Colonic mucosa (tissue), 4 donors: ENCODE measurements at regions not wholly inside any gene's neighbourhood (a gene's known extent, or its start where the extent isn't known, plus 50 kb on each side); places are given as distances from the start of the nearest gene placed in this dataset.

Experiments
- DNase-seq: peaks from one replicate; pipeline ENCODE4 v3.0.0-alpha.2; 2020
- H3K27ac ChIP-seq: fragments of 200-600 bp; one replicate; pipeline ENCODE4 v1.8.0; 2021
- H3K27me3 ChIP-seq: fragments of 200-600 bp; one replicate; pipeline ENCODE4 v1.8.0; 2021
- H3K36me3 ChIP-seq: fragments of 200-600 bp; one replicate; pipeline ENCODE4 v1.8.0; 2021
- H3K4me1 ChIP-seq: fragments of 200-600 bp; one replicate; pipeline ENCODE4 v1.8.0; 2021; ENCODE audit warnings: mild to moderate bottlenecking
- H3K4me3 ChIP-seq: fragments of 200-600 bp; one replicate; pipeline ENCODE4 v1.8.0; 2021
- H3K9ac ChIP-seq, 2 donors: one replicate each; pipeline ENCODE4 v1.7.0; 2013; ENCODE audit warnings: control low read depth in 2 of 2, low read depth in 2 of 2, low read length in 2 of 2
- H3K9me3 ChIP-seq: fragments of 200-600 bp; one replicate; pipeline ENCODE4 v1.8.0; 2021
- CTCF ChIP-seq: fragments of 200-600 bp; IDR thresholded peaks from one replicate; pipeline ENCODE4 v1.8.0; 2022; ENCODE audit warnings: antibody characterized with exemption, mild to moderate bottlenecking
- intact Hi-C: fragments of 100-400 bp; cut with DNase I; formaldehyde crosslinking; loops from one replicate; pipeline ENCODE4 v1.14.1; 2022
- donor health status: healthy.
- donor health status: DM: no; HTN: no; CAD: no.
- donor health status: DM: no; HTN: no; CAD: no.

GRCh38 chr12:100698518-100698917 lies 96.1 kb upstream of the ANO4 start:
- H3K9ac ChIP-seq = no peak overlapping the region
- H3K9me3 ChIP-seq = no peaks in the 10 kb centered on the region
- no peak overlapping the region for H3K27ac ChIP-seq
- TF ChIP-seq CTCF = no peak
- no peaks in the 10 kb centered on the region for H3K36me3 ChIP-seq
- intact Hi-C loops = no loop called here
- no peaks in the 10 kb centered on the region for H3K4me1 ChIP-seq
- no peak for DNase-seq
- H3K4me3 ChIP-seq = no peak overlapping the region
- no peaks in the 10 kb centered on the region for H3K27me3 ChIP-seq

- H3K27me3 ChIP-seq = no peaks in the 10 kb centered on the region
- H3K4me1 ChIP-seq = no peaks in the 10 kb centered on the region
- no peak for DNase-seq
- no peaks in the 10 kb centered on the region for H3K9me3 ChIP-seq
- H3K4me3 ChIP-seq = no peak overlapping the region
- intact Hi-C loops = no loop called here
- no peak overlapping the region for H3K27ac ChIP-seq
- no peaks in the 10 kb centered on the region for H3K36me3 ChIP-seq
- no peak for TF ChIP-seq CTCF
- no peak overlapping the region for H3K9ac ChIP-seq
Measured at GRCh38 chr12:100699209-100699608, 95.4 kb upstream of the ANO4 start.

GRCh38 chr12:100703337-100703736 lies 91.2 kb upstream of the ANO4 start:
- DNase-seq = no peak
- Histone ChIP-seq H3K27ac (no peak overlapping the region), H3K9ac (no peak overlapping the region), H3K4me3 (no peak overlapping the region), H3K36me3 (no peaks in the 10 kb centered on the region), H3K9me3 (no peaks in the 10 kb centered on the region), H3K27me3 (no peaks in the 10 kb centered on the region), H3K4me1 (no peaks in the 10 kb centered on the region)
- TF ChIP-seq CTCF = no peak
- intact Hi-C loops = no loop called here

- Histone ChIP-seq H3K4me3 (no peak overlapping the region), H3K27me3 (no peaks in the 10 kb centered on the region), H3K9me3 (no peaks in the 10 kb centered on the region), H3K4me1 (no peaks in the 10 kb centered on the region), H3K27ac (no peak overlapping the region), H3K36me3 (no peaks in the 10 kb centered on the region), H3K9ac (no peak overlapping the region)
- DNase-seq = no peak
- intact Hi-C loops = no loop called here
- no peak for TF ChIP-seq CTCF
Measured at GRCh38 chr12:100703868-100704267, 90.7 kb upstream of the ANO4 start.

- H3K4me1 ChIP-seq = no peaks in the 10 kb centered on the region
- no peak for TF ChIP-seq CTCF
- intact Hi-C loops = no loop called here
- no peaks in the 10 kb centered on the region for H3K36me3 ChIP-seq
- no peak for DNase-seq
- H3K27me3 ChIP-seq = no peaks in the 10 kb centered on the region
- no peak overlapping the region for H3K9ac ChIP-seq
- H3K4me3 ChIP-seq = no peak overlapping the region
- H3K27ac ChIP-seq = no peak overlapping the region
- no peaks in the 10 kb centered on the region for H3K9me3 ChIP-seq
Measured at GRCh38 chr12:100706033-100706432, 88.5 kb upstream of the ANO4 start.

- TF ChIP-seq CTCF = no peak
- no peaks in the 10 kb centered on the region for H3K9me3 ChIP-seq
- H3K4me3 ChIP-seq = no peak overlapping the region
- intact Hi-C loops = no loop called here
- H3K9ac ChIP-seq = no peak overlapping the region
- no peak for DNase-seq
- H3K36me3 ChIP-seq = no peaks in the 10 kb centered on the region
- H3K27me3 ChIP-seq = no peaks in the 10 kb centered on the region
- no peaks in the 10 kb centered on the region for H3K4me1 ChIP-seq
- H3K27ac ChIP-seq = no peak overlapping the region
Measured at GRCh38 chr12:100708591-100708990, 86.0 kb upstream of the ANO4 start.
